HG03045 (cell line): ENCODE measurements at regions not wholly inside any gene's neighbourhood (a gene's known extent, or its start where the extent isn't known, plus 50 kb on each side); places are given as distances from the start of the nearest gene placed in this dataset.
"Not testable (repeated sequence)": the region's sequence is repeated elsewhere in the genome, so short reads cannot be mapped to it uniquely, and the experiment has no call there.

ENCODE experiments used
- ATAC-seq: cut with Tn5 transposase; IDR thresholded peaks from one replicate; pipeline ENCODE4 v1.9.1; 2021; ENCODE audit warnings: mild to moderate bottlenecking, moderate library complexity; ENCODE audit not compliant: unreplicated experiment

- ATAC-seq = no peak
These were observed 293.1 kb downstream of the TRIML1 start for GRCh38 chr4:188432328-188432727.

GRCh38 chr4:188433741-188434315, 294.6 kb downstream of the TRIML1 start:
- ATAC-seq = no peak

GRCh38 chr4:188434643-188435042, 295.4 kb downstream of the TRIML1 start:
- ATAC-seq = no peak

GRCh38 chr4:188435381-188435780, 296.1 kb downstream of the TRIML1 start:
- ATAC-seq = no peak

- no peak for ATAC-seq
These were observed 298.3 kb downstream of the TRIML1 start for GRCh38 chr4:188437535-188437934.

GRCh38 chr4:188438391-188438824, 299.2 kb downstream of the TRIML1 start:
- ATAC-seq = not testable (repeated sequence)

GRCh38 chr4:188439641-188440311, 300.5 kb downstream of the TRIML1 start:
- ATAC-seq = no peak

GRCh38 chr4:188444500-188444899, 305.3 kb downstream of the TRIML1 start:
- ATAC-seq = no peak

- not testable (repeated sequence) for ATAC-seq
These were observed 309.8 kb downstream of the TRIML1 start for GRCh38 chr4:188448996-188449395.

GRCh38 chr4:188450571-188450970, 311.3 kb downstream of the TRIML1 start:
- ATAC-seq = no peak

- no peak for ATAC-seq
These were observed 312.9 kb downstream of the TRIML1 start for GRCh38 chr4:188452097-188452496.

- no peak for ATAC-seq
These were observed 315.3 kb downstream of the TRIML1 start for GRCh38 chr4:188454575-188454974.

- ATAC-seq = no peak
These were observed 316.0 kb downstream of the TRIML1 start for GRCh38 chr4:188455062-188455752.

GRCh38 chr4:188459381-188459780, 320.1 kb downstream of the TRIML1 start:
- ATAC-seq = no peak

- no peak for ATAC-seq
These were observed 324.7 kb downstream of the TRIML1 start for GRCh38 chr4:188463909-188464308.

- no peak for ATAC-seq
These were observed 326.8 kb downstream of the TRIML1 start for GRCh38 chr4:188466001-188466400.

GRCh38 chr4:188484256-188484655, 345.0 kb downstream of the TRIML1 start:
- no peak for ATAC-seq

GRCh38 chr4:188485906-188486305, 346.7 kb downstream of the TRIML1 start:
- no peak for ATAC-seq

GRCh38 chr4:188492886-188493285, 353.6 kb downstream of the TRIML1 start:
- ATAC-seq = no peak

GRCh38 chr4:188495169-188495568, 355.9 kb downstream of the TRIML1 start:
- no peak for ATAC-seq

GRCh38 chr4:188511431-188511830, 372.2 kb downstream of the TRIML1 start:
- ATAC-seq = no peak

- ATAC-seq = no peak
These were observed 393.5 kb downstream of the TRIML1 start for GRCh38 chr4:188532751-188533150.
